ENCODE measurements at regions not wholly inside any gene's neighbourhood (a gene's known extent, or its start where the extent isn't known, plus 50 kb on each side); places are given as distances from the start of the nearest gene placed in this dataset.
A peak's percentile ranks its signal among the peaks of the same experiment; 100 is the strongest.

GRCh38 chr2:118216224-118216623 lies 128.0 kb downstream of the INSIG2 start:
- no peak overlapping the region for H3K9ac ChIP-seq (ENCODE audit: low read depth, low read length, poor library complexity)
- no CpG with 5 or more reads among the region's 3 CpGs for WGBS, 2 donors (ENCODE audit: extremely low coverage in 2 of 2, insufficient read length in 2 of 2, insufficient replicate concordance in 1 of 2)
- no peak overlapping the region for H4K91ac ChIP-seq (ENCODE audit: low read depth, low read length, poor library complexity)
- no peaks in the 10 kb centered on the region for H3K79me1 ChIP-seq (ENCODE audit: low read depth, low read length)
- no peaks in the 10 kb centered on the region for H3K9me3 ChIP-seq (replicated peaks in 1 of 2; ENCODE audit: control insufficient read depth in 2 of 2, insufficient read depth in 1 of 2, low read depth in 1 of 2, low read length in 2 of 2)
- no peaks in the 10 kb centered on the region for H3K36me3 ChIP-seq (replicated peaks in 1 of 2; ENCODE audit: control insufficient read depth in 2 of 2, insufficient read depth in 2 of 2, low read length in 2 of 2)
- H2BK5ac ChIP-seq (ENCODE audit: low read length), result no peak overlapping the region
- no peak overlapping the region for H3K27ac ChIP-seq (replicated peaks; ENCODE audit: low read length)
- no peak overlapping the region for H3K18ac ChIP-seq (ENCODE audit: low read length)
- no peak overlapping the region for H2AFZ ChIP-seq (ENCODE audit: low read length)
- peaks cover 0 to 13% (median 0%) of the 10 kb centered on the region in 3 experiments for H3K27me3 ChIP-seq (ENCODE audit: control insufficient read depth in 3 of 3, insufficient read depth in 3 of 3, low read depth in 1 of 3, low read length in 3 of 3)
- DNase-seq (ENCODE audit: low spot score), result no peak
- no peak overlapping the region for H3K23ac ChIP-seq (ENCODE audit: low read depth, low read length, poor library complexity)
- no peak overlapping the region for H2AK5ac ChIP-seq (ENCODE audit: low read depth, low read length)
- H2BK12ac ChIP-seq (ENCODE audit: low read length), result no peak overlapping the region
- no peak overlapping the region for H3K4me3 ChIP-seq (ENCODE audit: low read length in 2 of 2)
- no peak overlapping the region for H3K4me2 ChIP-seq (ENCODE audit: insufficient read depth, low read length, poor library complexity, severe bottlenecking)
- no peak overlapping the region for H3K4ac ChIP-seq (ENCODE audit: low read length)
- no peak overlapping the region for H3K14ac ChIP-seq (ENCODE audit: low read length)
- H2BK15ac ChIP-seq (ENCODE audit: low read length), result no peak overlapping the region
- no peak overlapping the region for H4K8ac ChIP-seq (ENCODE audit: low read depth, low read length)
- H2BK120ac ChIP-seq (ENCODE audit: low read depth, low read length), result no peak overlapping the region
- no peaks in the 10 kb centered on the region for H3K4me1 ChIP-seq (ENCODE audit: control insufficient read depth in 2 of 2, insufficient read depth in 1 of 2, low read depth in 1 of 2, low read length in 2 of 2)

DNA sequence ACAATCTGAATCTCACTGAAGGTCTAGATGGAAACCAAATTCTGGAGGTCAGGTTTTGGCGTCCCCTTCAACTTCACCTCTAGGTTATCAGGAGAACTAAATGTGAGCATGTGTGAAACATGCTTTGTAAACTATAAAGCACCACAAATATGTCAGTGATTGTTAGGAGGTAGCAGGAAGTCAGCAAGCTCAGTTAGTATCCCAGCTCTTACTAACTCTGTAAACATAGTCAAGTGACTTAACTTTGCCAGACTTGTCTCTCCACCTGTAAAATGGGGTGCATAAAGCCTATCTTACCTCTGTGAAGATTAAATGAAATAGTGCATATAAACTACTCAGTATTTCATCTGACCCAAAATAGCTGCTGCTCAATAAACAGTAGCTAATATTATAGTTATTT lies 121.5 kb downstream of the INSIG2 start:
- peaks cover 0 to 9% (median 0%) of the 10 kb centered on the region in 3 experiments for H3K27me3 ChIP-seq (ENCODE audit: control insufficient read depth in 3 of 3, insufficient read depth in 3 of 3, low read depth in 1 of 3, low read length in 3 of 3)
- no CpG with 5 or more reads among the region's 1 CpG for WGBS, 2 donors (ENCODE audit: extremely low coverage in 2 of 2, insufficient read length in 2 of 2, insufficient replicate concordance in 1 of 2)
- no peak overlapping the region for H3K27ac ChIP-seq (replicated peaks; ENCODE audit: low read length)

GRCh38 chr2:118207889-118208288 lies 119.6 kb downstream of the INSIG2 start:
- H3K4me3 ChIP-seq (ENCODE audit: low read length in 2 of 2), result no peak overlapping the region
- peak overlapping the region; percentile 55 for H3K18ac ChIP-seq (ENCODE audit: low read length)
- H3K9me3 ChIP-seq (replicated peaks in 1 of 2; ENCODE audit: control insufficient read depth in 2 of 2, insufficient read depth in 1 of 2, low read depth in 1 of 2, low read length in 2 of 2), result no peaks in the 10 kb centered on the region
- H3K4me2 ChIP-seq (ENCODE audit: insufficient read depth, low read length, poor library complexity, severe bottlenecking), result no peak overlapping the region
- H4K91ac ChIP-seq (ENCODE audit: low read depth, low read length, poor library complexity), result no peak overlapping the region
- H2BK12ac ChIP-seq (ENCODE audit: low read length), result no peak overlapping the region
- H3K4ac ChIP-seq (ENCODE audit: low read length), result no peak overlapping the region
- no peak overlapping the region for H3K14ac ChIP-seq (ENCODE audit: low read length)
- H3K9ac ChIP-seq (ENCODE audit: low read depth, low read length, poor library complexity), result no peak overlapping the region
- no peaks in the 10 kb centered on the region for H3K36me3 ChIP-seq (replicated peaks in 1 of 2; ENCODE audit: control insufficient read depth in 2 of 2, insufficient read depth in 2 of 2, low read length in 2 of 2)
- no peak overlapping the region for H2AFZ ChIP-seq (ENCODE audit: low read length)
- WGBS, 2 donors (ENCODE audit: extremely low coverage in 2 of 2, insufficient read length in 2 of 2, insufficient replicate concordance in 1 of 2), result no CpG with 5 or more reads among the region's 5 CpGs
- no peak overlapping the region for H2BK15ac ChIP-seq (ENCODE audit: low read length)
- H2AK5ac ChIP-seq (ENCODE audit: low read depth, low read length), result no peak overlapping the region
- H3K27me3 ChIP-seq (ENCODE audit: control insufficient read depth in 3 of 3, insufficient read depth in 3 of 3, low read depth in 1 of 3, low read length in 3 of 3), result peaks cover 0 to 11% (median 0%) of the 10 kb centered on the region in 3 experiments
- H3K4me1 ChIP-seq (ENCODE audit: control insufficient read depth in 2 of 2, insufficient read depth in 1 of 2, low read depth in 1 of 2, low read length in 2 of 2), result no peaks in the 10 kb centered on the region
- no peak for DNase-seq (ENCODE audit: low spot score)
- no peak overlapping the region for H3K23ac ChIP-seq (ENCODE audit: low read depth, low read length, poor library complexity)
- no peak overlapping the region for H3K27ac ChIP-seq (replicated peaks; ENCODE audit: low read length)
- H2BK120ac ChIP-seq (ENCODE audit: low read depth, low read length), result no peak overlapping the region
- H2BK5ac ChIP-seq (ENCODE audit: low read length), result no peak overlapping the region
- no peaks in the 10 kb centered on the region for H3K79me1 ChIP-seq (ENCODE audit: low read depth, low read length)
- H4K8ac ChIP-seq (ENCODE audit: low read depth, low read length), result no peak overlapping the region

More for the DNA sequence above, 121.5 kb downstream of the INSIG2 start:
- H3K9ac ChIP-seq (ENCODE audit: low read depth, low read length, poor library complexity), result no peak overlapping the region
- H2BK12ac ChIP-seq (ENCODE audit: low read length), result no peak overlapping the region
- DNase-seq (ENCODE audit: low spot score), result no peak
- H2BK5ac ChIP-seq (ENCODE audit: low read length), result no peak overlapping the region
- no peak overlapping the region for H2AFZ ChIP-seq (ENCODE audit: low read length)
- H3K9me3 ChIP-seq (replicated peaks in 1 of 2; ENCODE audit: control insufficient read depth in 2 of 2, insufficient read depth in 1 of 2, low read depth in 1 of 2, low read length in 2 of 2), result no peaks in the 10 kb centered on the region
- no peak overlapping the region for H3K4ac ChIP-seq (ENCODE audit: low read length)
- no peak overlapping the region for H3K4me3 ChIP-seq (ENCODE audit: low read length in 2 of 2)
- no peak overlapping the region for H2BK15ac ChIP-seq (ENCODE audit: low read length)
- H4K91ac ChIP-seq (ENCODE audit: low read depth, low read length, poor library complexity), result no peak overlapping the region
- no peaks in the 10 kb centered on the region for H3K79me1 ChIP-seq (ENCODE audit: low read depth, low read length)
- H2AK5ac ChIP-seq (ENCODE audit: low read depth, low read length), result no peak overlapping the region
- H3K4me2 ChIP-seq (ENCODE audit: insufficient read depth, low read length, poor library complexity, severe bottlenecking), result no peak overlapping the region
- H4K8ac ChIP-seq (ENCODE audit: low read depth, low read length), result no peak overlapping the region
- no peaks in the 10 kb centered on the region for H3K36me3 ChIP-seq (replicated peaks in 1 of 2; ENCODE audit: control insufficient read depth in 2 of 2, insufficient read depth in 2 of 2, low read length in 2 of 2)
- H3K23ac ChIP-seq (ENCODE audit: low read depth, low read length, poor library complexity), result no peak overlapping the region
- no peak overlapping the region for H3K14ac ChIP-seq (ENCODE audit: low read length)
- H3K4me1 ChIP-seq (ENCODE audit: control insufficient read depth in 2 of 2, insufficient read depth in 1 of 2, low read depth in 1 of 2, low read length in 2 of 2), result no peaks in the 10 kb centered on the region
- H3K18ac ChIP-seq (ENCODE audit: low read length), result no peak overlapping the region
- no peak overlapping the region for H2BK120ac ChIP-seq (ENCODE audit: low read depth, low read length)

GRCh38 chr2:118202707-118203303 lies 114.5 kb downstream of the INSIG2 start:
- no CpG with 5 or more reads among the region's 8 CpGs for WGBS, 2 donors (ENCODE audit: extremely low coverage in 2 of 2, insufficient read length in 2 of 2, insufficient replicate concordance in 1 of 2)
- no peak overlapping the region for H3K14ac ChIP-seq (ENCODE audit: low read length)
- DNase-seq (ENCODE audit: low spot score), result no peak

More at GRCh38 chr2:118202707-118203303, 114.5 kb downstream of the INSIG2 start:
- no peak overlapping the region for H3K27ac ChIP-seq (replicated peaks; ENCODE audit: low read length)
- H2BK5ac ChIP-seq (ENCODE audit: low read length), result no peak overlapping the region
- no peak overlapping the region for H2AK5ac ChIP-seq (ENCODE audit: low read depth, low read length)
- H3K4ac ChIP-seq (ENCODE audit: low read length), result no peak overlapping the region
- H3K9me3 ChIP-seq (replicated peaks in 1 of 2; ENCODE audit: control insufficient read depth in 2 of 2, insufficient read depth in 1 of 2, low read depth in 1 of 2, low read length in 2 of 2), result no peaks in the 10 kb centered on the region
- no peak overlapping the region for H3K18ac ChIP-seq (ENCODE audit: low read length)
- H3K4me2 ChIP-seq (ENCODE audit: insufficient read depth, low read length, poor library complexity, severe bottlenecking), result no peak overlapping the region
- no peak overlapping the region for H2BK12ac ChIP-seq (ENCODE audit: low read length)
- no peak overlapping the region for H3K4me3 ChIP-seq (ENCODE audit: low read length in 2 of 2)
- no peak overlapping the region for H3K9ac ChIP-seq (ENCODE audit: low read depth, low read length, poor library complexity)
- H4K8ac ChIP-seq (ENCODE audit: low read depth, low read length), result no peak overlapping the region
- H4K91ac ChIP-seq (ENCODE audit: low read depth, low read length, poor library complexity), result no peak overlapping the region
- H3K27me3 ChIP-seq (ENCODE audit: control insufficient read depth in 3 of 3, insufficient read depth in 3 of 3, low read depth in 1 of 3, low read length in 3 of 3), result peaks cover 0 to 8% (median 0%) of the 10 kb centered on the region in 3 experiments
- no peak overlapping the region for H2BK15ac ChIP-seq (ENCODE audit: low read length)
- no peak overlapping the region for H2AFZ ChIP-seq (ENCODE audit: low read length)
- no peaks in the 10 kb centered on the region for H3K36me3 ChIP-seq (replicated peaks in 1 of 2; ENCODE audit: control insufficient read depth in 2 of 2, insufficient read depth in 2 of 2, low read length in 2 of 2)
- no peak overlapping the region for H2BK120ac ChIP-seq (ENCODE audit: low read depth, low read length)
- no peaks in the 10 kb centered on the region for H3K4me1 ChIP-seq (ENCODE audit: control insufficient read depth in 2 of 2, insufficient read depth in 1 of 2, low read depth in 1 of 2, low read length in 2 of 2)
- no peaks in the 10 kb centered on the region for H3K79me1 ChIP-seq (ENCODE audit: low read depth, low read length)
- H3K23ac ChIP-seq (ENCODE audit: low read depth, low read length, poor library complexity), result no peak overlapping the region
